Stimulated activated naive B cell treated with anti-CD40 and anti-IgM and Interleukin-4, amounts not matched to agents 10 μg/mL and 1 μg/mL and 100 μg/mL, for 72 hours (primary cell): ENCODE measurements at regions not wholly inside any gene's neighbourhood (a gene's known extent, or its start where the extent isn't known, plus 50 kb on each side); places are given as distances from the start of the nearest gene placed in this dataset.

ENCODE experiments used
- ATAC-seq, 2 donors: fragments of 150-1000 bp; cut with Tn5 transposase; replicated peaks; 2 replicates each; pipeline ENCODE4 v1.10.0; 2021; ENCODE audit warnings: moderate library complexity in 1 of 2
- DNase-seq: peaks from one replicate; pipeline ENCODE4 v3.0.0; 2021
- H3K27ac Mint-ChIP-seq: one replicate; pipeline ENCODE4 v1.8.0; 2022; ENCODE audit warnings: mild to moderate bottlenecking, mixed read lengths
- H3K27me3 Mint-ChIP-seq, 2 donors: one replicate each; pipeline ENCODE4 v1.8.0; 2022; ENCODE audit warnings: mixed read lengths in 2 of 2
- H3K36me3 Mint-ChIP-seq, 2 donors: one replicate each; pipeline ENCODE4 v1.8.0; 2022; ENCODE audit warnings: mixed read lengths in 2 of 2, mild to moderate bottlenecking in 1 of 2
- H3K4me1 Mint-ChIP-seq, 2 donors: one replicate each; pipeline ENCODE4 v1.8.0; 2022; ENCODE audit warnings: mixed read lengths in 2 of 2, mild to moderate bottlenecking in 1 of 2
- H3K4me3 Mint-ChIP-seq, 2 donors: one replicate each; pipeline ENCODE4 v1.8.0; 2022; ENCODE audit warnings: mild to moderate bottlenecking in 2 of 2, mixed read lengths in 2 of 2, moderate library complexity in 1 of 2
- H3K9me3 Mint-ChIP-seq, 2 donors: one replicate each; pipeline ENCODE4 v1.8.0; 2022; ENCODE audit warnings: mixed read lengths in 2 of 2, mild to moderate bottlenecking in 1 of 2

DNA sequence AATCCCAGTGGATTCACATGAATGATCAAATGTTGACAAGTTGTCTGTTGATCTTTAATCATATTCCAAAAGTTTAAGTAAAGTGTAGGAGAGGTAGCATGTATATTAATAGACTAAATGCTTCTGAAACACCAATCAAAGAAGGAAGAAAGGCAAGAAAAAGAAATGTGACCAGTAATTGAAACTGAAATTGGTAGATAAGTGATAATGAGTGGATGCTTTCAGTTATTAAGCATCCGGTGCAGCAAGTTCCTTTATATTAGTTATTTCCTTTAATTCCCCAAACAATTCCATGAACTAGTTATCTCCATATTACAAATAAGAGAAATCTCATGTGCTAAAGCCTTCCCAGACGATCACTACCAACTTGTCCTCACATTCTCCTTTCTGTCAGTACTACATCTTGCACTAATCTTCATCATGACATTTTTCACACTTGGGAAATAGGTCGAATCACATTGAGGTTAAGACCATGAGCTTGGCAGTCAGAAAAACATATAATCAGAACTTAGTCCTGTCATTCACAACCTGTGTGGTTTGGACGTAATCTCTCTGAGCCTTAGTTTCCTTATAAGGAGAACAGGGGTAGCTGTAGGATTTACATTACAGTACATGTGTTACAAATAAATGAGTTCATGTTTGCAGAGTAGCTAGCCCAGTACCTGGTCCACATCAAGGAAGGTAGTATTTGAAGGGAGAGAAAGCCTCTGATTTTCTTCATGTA lies 182.1 kb downstream of the NOL4 start:
- Mint-ChIP-seq H3K27me3 (no peaks in the 10 kb centered on the region), H3K4me3 (no peak overlapping the region), H3K4me1 (no peaks in the 10 kb centered on the region), H3K27ac (no peak overlapping the region), H3K9me3 (no peaks in the 10 kb centered on the region), H3K36me3 (no peaks in the 10 kb centered on the region)
- DNase-seq (no peak), ATAC-seq (no peak)

DNA sequence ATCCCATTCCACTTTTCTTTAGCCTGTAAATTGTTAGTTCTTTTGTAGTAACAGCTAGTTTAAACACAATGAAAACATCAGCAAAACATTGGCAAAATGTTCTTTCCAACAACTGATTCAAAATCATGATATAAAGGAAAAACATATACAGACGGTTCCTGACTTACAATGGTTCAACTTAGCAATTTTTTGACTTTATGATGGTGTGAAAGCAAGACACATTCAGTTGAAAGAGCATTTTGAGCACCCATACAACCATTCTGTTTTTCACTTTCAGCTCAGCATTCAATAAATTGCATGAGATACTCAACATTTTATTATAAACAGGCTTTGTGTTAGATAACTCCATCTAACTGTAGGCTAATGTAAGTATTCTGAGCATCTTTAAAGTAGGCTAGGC lies 185.1 kb downstream of the NOL4 start:
- Mint-ChIP-seq H3K4me3 (no peak overlapping the region), H3K36me3 (no peaks in the 10 kb centered on the region), H3K27me3 (no peaks in the 10 kb centered on the region), H3K9me3 (no peaks in the 10 kb centered on the region), H3K27ac (no peak overlapping the region), H3K4me1 (no peaks in the 10 kb centered on the region)
- no peak for ATAC-seq
- DNase-seq, result no peak

GRCh38 chr18:34039201-34039600 lies 185.5 kb downstream of the NOL4 start:
- no peak overlapping the region for H3K4me3 Mint-ChIP-seq
- no peaks in the 10 kb centered on the region for H3K4me1 Mint-ChIP-seq
- no peak overlapping the region for H3K27ac Mint-ChIP-seq
- no peaks in the 10 kb centered on the region for H3K9me3 Mint-ChIP-seq
- H3K36me3 Mint-ChIP-seq, result no peaks in the 10 kb centered on the region
- ATAC-seq (no peak), DNase-seq (no peak)
- no peaks in the 10 kb centered on the region for H3K27me3 Mint-ChIP-seq

- Mint-ChIP-seq H3K27me3 (no peaks in the 10 kb centered on the region), H3K36me3 (no peaks in the 10 kb centered on the region), H3K27ac (no peak overlapping the region), H3K4me1 (no peaks in the 10 kb centered on the region), H3K4me3 (no peak overlapping the region), H3K9me3 (peaks cover 4 to 9% of the 10 kb centered on the region in 2 donors)
- ATAC-seq, result no peak
- DNase-seq, result no peak
These were observed 186.6 kb downstream of the NOL4 start for GRCh38 chr18:34038086-34038485.

GRCh38 chr18:34033968-34034367 lies 190.7 kb downstream of the NOL4 start:
- no peak overlapping the region for H3K27ac Mint-ChIP-seq
- DNase-seq, result no peak
- H3K36me3 Mint-ChIP-seq, result no peaks in the 10 kb centered on the region
- H3K4me1 Mint-ChIP-seq, result no peaks in the 10 kb centered on the region
- no peak for ATAC-seq
- H3K9me3 Mint-ChIP-seq, result peaks cover 7 to 14% of the 10 kb centered on the region in 2 donors
- no peak overlapping the region for H3K4me3 Mint-ChIP-seq
- no peaks in the 10 kb centered on the region for H3K27me3 Mint-ChIP-seq

GRCh38 chr18:34031810-34032209 lies 192.9 kb downstream of the NOL4 start:
- Mint-ChIP-seq H3K27me3 (no peaks in the 10 kb centered on the region), H3K27ac (no peak overlapping the region), H3K36me3 (no peaks in the 10 kb centered on the region), H3K4me3 (no peak overlapping the region), H3K9me3 (peaks cover 8 to 14% of the 10 kb centered on the region in 2 donors), H3K4me1 (no peaks in the 10 kb centered on the region)
- DNase-seq (no peak), ATAC-seq (no peak)

DNA sequence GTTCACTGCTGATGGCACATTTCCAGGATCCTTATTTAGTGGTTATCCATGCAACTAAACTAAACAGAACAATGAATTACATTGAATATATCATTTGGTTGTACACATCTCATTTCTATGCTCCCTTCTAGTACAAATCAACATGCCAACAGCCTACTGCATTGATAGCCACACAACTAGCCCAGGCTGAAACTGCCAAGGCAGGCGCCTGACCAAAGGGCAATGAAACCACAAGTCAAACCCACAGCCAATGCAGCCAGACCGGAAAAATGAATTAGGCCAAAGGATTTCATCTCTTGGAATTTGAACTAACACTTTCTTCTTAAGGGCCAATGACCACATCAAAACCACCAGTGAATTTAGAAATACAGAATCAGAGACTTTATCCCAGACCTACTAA lies 196.4 kb downstream of the NOL4 start:
- no peak overlapping the region for H3K4me3 Mint-ChIP-seq
- no peak for ATAC-seq
- H3K4me1 Mint-ChIP-seq, result no peaks in the 10 kb centered on the region
- H3K27me3 Mint-ChIP-seq, result no peaks in the 10 kb centered on the region
- H3K27ac Mint-ChIP-seq, result no peak overlapping the region
- no peak for DNase-seq
- peaks cover 4 to 5% of the 10 kb centered on the region in 2 donors for H3K9me3 Mint-ChIP-seq
- no peaks in the 10 kb centered on the region for H3K36me3 Mint-ChIP-seq

DNA sequence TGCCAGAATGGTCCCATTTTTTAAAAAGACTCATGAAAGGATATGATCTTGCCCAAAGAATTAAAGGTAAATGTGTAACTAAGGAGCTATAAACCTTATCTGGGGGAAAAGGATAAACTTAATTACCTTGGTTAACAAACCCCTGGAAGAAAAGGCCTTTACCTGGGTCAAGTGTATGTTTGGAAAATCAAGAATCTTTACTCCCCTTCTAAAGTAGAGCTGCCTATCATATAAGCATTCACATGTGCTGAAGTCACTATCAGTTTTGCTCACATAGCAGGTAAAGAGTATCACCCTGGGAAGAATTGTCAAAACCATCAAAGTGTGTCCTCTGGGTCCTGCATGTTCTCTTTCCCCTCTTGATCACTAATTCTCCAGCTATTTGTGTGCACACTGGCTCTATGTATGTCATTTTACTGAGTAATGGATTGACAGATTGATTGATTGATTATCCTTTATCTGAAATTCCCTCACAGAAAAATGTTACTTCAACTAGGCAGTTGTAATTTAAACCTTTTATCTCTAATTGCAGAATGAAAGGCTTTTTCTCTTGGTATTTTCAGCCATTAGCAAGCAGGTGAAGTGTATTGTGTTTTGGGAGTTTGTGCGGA lies 199.4 kb downstream of the NOL4 start:
- no peak for DNase-seq
- Mint-ChIP-seq H3K9me3 (peaks cover 0 to 1% of the 10 kb centered on the region in 2 donors), H3K36me3 (no peaks in the 10 kb centered on the region), H3K27me3 (no peaks in the 10 kb centered on the region), H3K27ac (no peak overlapping the region), H3K4me3 (no peak overlapping the region), H3K4me1 (no peaks in the 10 kb centered on the region)
- ATAC-seq, result no peak

- H3K36me3 Mint-ChIP-seq, result no peaks in the 10 kb centered on the region
- no peaks in the 10 kb centered on the region for H3K27me3 Mint-ChIP-seq
- ATAC-seq (no peak), DNase-seq (no peak)
- H3K9me3 Mint-ChIP-seq, result peaks cover 0 to 1% of the 10 kb centered on the region in 2 donors
- H3K4me1 Mint-ChIP-seq, result no peaks in the 10 kb centered on the region
- no peak overlapping the region for H3K27ac Mint-ChIP-seq
- no peak overlapping the region for H3K4me3 Mint-ChIP-seq
These were observed 201.2 kb downstream of the NOL4 start for GRCh38 chr18:34023471-34023870.

DNA sequence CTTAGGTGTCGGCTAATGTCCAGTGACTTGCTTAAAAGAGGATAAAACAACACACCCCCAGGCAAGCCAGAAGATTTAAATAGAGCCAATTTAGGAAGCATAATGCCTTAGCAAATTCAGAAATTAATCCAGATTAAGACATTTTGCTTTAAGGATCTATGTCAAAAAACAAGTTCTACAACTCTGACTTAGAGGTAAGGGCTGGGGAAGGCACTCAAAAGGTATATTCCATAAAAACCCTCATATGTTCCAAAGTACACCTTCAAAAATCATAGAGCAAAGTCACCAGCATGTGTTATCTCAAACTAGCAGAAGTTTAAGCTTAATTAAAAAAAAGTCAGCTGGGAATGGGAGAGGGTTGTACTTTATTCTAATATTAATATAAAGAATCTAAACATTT lies 206.4 kb downstream of the NOL4 start:
- Mint-ChIP-seq H3K9me3 (no peaks in the 10 kb centered on the region), H3K36me3 (no peaks in the 10 kb centered on the region), H3K27ac (no peak overlapping the region), H3K27me3 (no peaks in the 10 kb centered on the region), H3K4me1 (no peaks in the 10 kb centered on the region), H3K4me3 (no peak overlapping the region)
- ATAC-seq (no peak), DNase-seq (no peak)

DNA sequence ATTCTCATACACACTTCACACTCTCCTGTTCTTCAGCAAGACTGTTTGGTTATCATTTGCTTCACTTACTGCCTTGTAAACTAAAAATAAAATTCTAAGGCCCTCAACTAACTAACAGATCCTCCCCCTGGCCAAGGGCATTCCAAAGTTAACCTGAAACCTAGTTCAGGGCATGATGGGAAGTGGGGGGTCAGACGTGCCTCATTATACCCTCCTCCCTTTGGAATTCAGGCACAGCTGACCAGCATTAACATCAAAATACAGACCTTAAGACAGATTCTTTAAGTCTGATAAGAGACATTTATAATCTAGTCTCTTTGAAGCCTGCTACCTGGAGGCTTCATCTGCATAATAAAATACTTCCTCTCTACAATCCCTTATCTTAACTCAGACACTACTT lies 221.0 kb downstream of the NOL4 start:
- H3K27me3 Mint-ChIP-seq, result no peaks in the 10 kb centered on the region
- H3K4me3 Mint-ChIP-seq, result no peak overlapping the region
- ATAC-seq, result no peak
- DNase-seq, result no peak
- H3K27ac Mint-ChIP-seq, result no peak overlapping the region
- no peaks in the 10 kb centered on the region for H3K4me1 Mint-ChIP-seq
- H3K36me3 Mint-ChIP-seq, result no peaks in the 10 kb centered on the region
- peaks cover 0 to 5% of the 10 kb centered on the region in 2 donors for H3K9me3 Mint-ChIP-seq

- Mint-ChIP-seq H3K36me3 (no peaks in the 10 kb centered on the region), H3K9me3 (peaks cover 0 to 5% of the 10 kb centered on the region in 2 donors), H3K4me1 (no peaks in the 10 kb centered on the region), H3K4me3 (no peak overlapping the region), H3K27ac (no peak overlapping the region), H3K27me3 (no peaks in the 10 kb centered on the region)
- DNase-seq, result no peak
- ATAC-seq, result no peak
These were observed 222.6 kb downstream of the NOL4 start for GRCh38 chr18:34002130-34002529.

GRCh38 chr18:34001376-34001775 lies 223.3 kb downstream of the NOL4 start:
- DNase-seq (no peak), ATAC-seq (no peak)
- H3K36me3 Mint-ChIP-seq, result no peaks in the 10 kb centered on the region
- H3K9me3 Mint-ChIP-seq, result peaks cover 0 to 7% of the 10 kb centered on the region in 2 donors
- no peaks in the 10 kb centered on the region for H3K4me1 Mint-ChIP-seq
- H3K27me3 Mint-ChIP-seq, result no peaks in the 10 kb centered on the region
- no peak overlapping the region for H3K4me3 Mint-ChIP-seq
- H3K27ac Mint-ChIP-seq, result no peak overlapping the region

- DNase-seq, result no peak
- Mint-ChIP-seq H3K4me3 (no peak overlapping the region), H3K4me1 (no peaks in the 10 kb centered on the region), H3K27me3 (no peaks in the 10 kb centered on the region), H3K36me3 (no peaks in the 10 kb centered on the region), H3K9me3 (no peaks in the 10 kb centered on the region), H3K27ac (no peak overlapping the region)
- ATAC-seq, result no peak
These were observed 237.5 kb downstream of the NOL4 start for GRCh38 chr18:33987206-33987605.

DNA sequence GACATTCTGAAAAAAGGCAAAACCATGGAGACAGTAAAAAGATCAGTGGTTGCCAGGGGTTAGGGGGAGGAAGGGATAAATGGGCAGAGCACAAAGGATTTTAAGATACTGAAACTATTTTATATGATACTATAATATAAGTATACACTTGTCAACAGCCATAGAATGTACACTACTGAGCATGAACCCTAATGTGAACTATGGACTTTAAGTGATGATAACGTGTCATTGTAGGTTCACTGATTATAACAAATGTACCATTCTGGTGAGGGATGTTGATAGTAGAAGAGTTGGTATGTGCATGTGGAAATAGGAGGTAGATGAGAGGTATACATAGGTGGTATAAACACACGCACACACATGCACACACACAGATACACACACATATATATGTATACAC lies 241.6 kb downstream of the NOL4 start:
- Mint-ChIP-seq H3K27me3 (no peaks in the 10 kb centered on the region), H3K27ac (no peak overlapping the region), H3K4me3 (no peak overlapping the region), H3K4me1 (no peaks in the 10 kb centered on the region), H3K36me3 (no peaks in the 10 kb centered on the region), H3K9me3 (no peaks in the 10 kb centered on the region)
- ATAC-seq (no peak), DNase-seq (no peak)
